ENCODE measurements at regions not wholly inside any gene's neighbourhood (a gene's known extent, or its start where the extent isn't known, plus 50 kb on each side); places are given as distances from the start of the nearest gene placed in this dataset.

DNA sequence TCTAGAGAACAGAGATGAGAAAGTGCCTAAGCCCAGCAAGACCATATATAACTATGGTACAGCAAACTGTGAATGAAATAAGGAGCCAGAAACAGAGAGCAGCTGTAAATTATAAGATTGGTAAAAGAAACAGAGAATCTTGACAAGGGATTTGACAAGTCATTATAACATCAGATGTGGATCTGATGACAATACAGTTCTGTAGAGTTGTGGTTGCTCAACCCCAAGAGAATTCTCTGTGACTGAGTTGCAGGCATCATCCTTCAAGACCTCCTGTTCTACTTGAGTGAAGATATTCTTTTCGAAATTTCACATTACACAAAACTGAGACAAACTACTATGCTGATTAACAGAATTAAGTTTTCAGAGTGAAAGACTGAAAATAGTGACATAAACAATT lies 343.1 kb upstream of the SLC39A10 start:
- H3K4me3 ChIP-seq (ENCODE audit: low read depth in 2 of 2, low read length in 1 of 2), result no peak overlapping the region
- H3K27me3 ChIP-seq (ENCODE audit: insufficient read depth), result no peaks in the 10 kb centered on the region
- no peaks in the 10 kb centered on the region for H3K79me2 ChIP-seq (ENCODE audit: insufficient read depth)
- H3K4me2 ChIP-seq, result no peak overlapping the region
- H2AFZ ChIP-seq (ENCODE audit: low read depth), result no peak overlapping the region
- H3K27ac ChIP-seq (ENCODE audit: low read depth in 2 of 2, low read length in 1 of 2), result no peak overlapping the region
- ChIA-PET CTCF (no interaction called here), POLR2A (no interaction called here)
- H3F3A ChIP-seq (replicated peaks; ENCODE audit: insufficient read depth), result no peaks in the 10 kb centered on the region
- no peak overlapping the region for H3K9ac ChIP-seq
- no peaks in the 10 kb centered on the region for H3K9me3 ChIP-seq
- TF ChIP-seq EP300 (IDR thresholded peaks at IDR 0.05; ENCODE audit: borderline replicate concordance in 1 of 2, low read depth in 1 of 2, low read length in 1 of 2) (no peak), SMC3 (IDR thresholded peaks at IDR 0.05; ENCODE audit: low read depth, low read length) (no peak), NFIC (IDR thresholded peaks at IDR 0.05; ENCODE audit: borderline replicate concordance) (no peak), CTCF (IDR thresholded peaks at IDR 0.05) (no peak), REST (IDR thresholded peaks at IDR 0.05; ENCODE audit: low read depth, low read length) (no peak), SIN3A (IDR thresholded peaks at IDR 0.05; ENCODE audit: borderline replicate concordance, low read depth, low read length) (no peak), TAF1 (IDR thresholded peaks at IDR 0.05; ENCODE audit: borderline replicate concordance, low read depth, low read length) (no peak), RXRA (IDR thresholded peaks at IDR 0.05; ENCODE audit: borderline replicate concordance, low read depth) (no peak), JUND (IDR thresholded peaks at IDR 0.05) (no peak), POLR2AphosphoS5 (IDR thresholded peaks at IDR 0.05; ENCODE audit: low read depth, low read length) (no peak)
- TF ChIP-seq, protein P1, sequence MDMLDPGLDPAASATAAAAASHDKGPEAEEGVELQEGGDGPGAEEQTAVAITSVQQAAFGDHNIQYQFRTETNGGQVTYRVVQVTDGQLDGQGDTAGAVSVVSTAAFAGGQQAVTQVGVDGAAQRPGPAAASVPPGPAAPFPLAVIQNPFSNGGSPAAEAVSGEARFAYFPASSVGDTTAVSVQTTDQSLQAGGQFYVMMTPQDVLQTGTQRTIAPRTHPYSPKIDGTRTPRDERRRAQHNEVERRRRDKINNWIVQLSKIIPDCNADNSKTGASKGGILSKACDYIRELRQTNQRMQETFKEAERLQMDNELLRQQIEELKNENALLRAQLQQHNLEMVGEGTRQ (IDR thresholded peaks at IDR 0.05; ENCODE audit: borderline replicate concordance, low read depth, low read length), result no peak
- TF ChIP-seq, protein P2, sequence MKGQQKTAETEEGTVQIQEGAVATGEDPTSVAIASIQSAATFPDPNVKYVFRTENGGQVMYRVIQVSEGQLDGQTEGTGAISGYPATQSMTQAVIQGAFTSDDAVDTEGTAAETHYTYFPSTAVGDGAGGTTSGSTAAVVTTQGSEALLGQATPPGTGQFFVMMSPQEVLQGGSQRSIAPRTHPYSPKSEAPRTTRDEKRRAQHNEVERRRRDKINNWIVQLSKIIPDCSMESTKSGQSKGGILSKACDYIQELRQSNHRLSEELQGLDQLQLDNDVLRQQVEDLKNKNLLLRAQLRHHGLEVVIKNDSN (IDR thresholded peaks at IDR 0.05; ENCODE audit: borderline replicate concordance, low read depth), result no peak
- H4K20me1 ChIP-seq (ENCODE audit: insufficient read depth), result no peaks in the 10 kb centered on the region
- 89% methylated on average over 1 of the region's 1 CpG for WGBS (ENCODE audit: low lambda C conversion rate)
- DNase-seq, result no peak
- H3K9me2 ChIP-seq, result no peaks in the 10 kb centered on the region
- H3K36me3 ChIP-seq (replicated peaks in 1 of 2; ENCODE audit: control insufficient read depth in 1 of 2, insufficient read depth in 2 of 2, low read length in 1 of 2), result no peaks in the 10 kb centered on the region
- H3K4me1 ChIP-seq (ENCODE audit: control insufficient read depth in 1 of 2, insufficient read depth in 2 of 2, low read depth in 1 of 2, low read length in 1 of 2), result peaks cover 0 to 17% of the 10 kb centered on the region in 2 experiments; a peak in 2 of 4 replicates
